NCI-H2107 treated with DMSO at 0.1 percent for 48 hours (cell line): ENCODE measurements at regions not wholly inside any gene's neighbourhood (a gene's known extent, or its start where the extent isn't known, plus 50 kb on each side); places are given as distances from the start of the nearest gene placed in this dataset.
"Not testable (repeated sequence)": the region's sequence is repeated elsewhere in the genome, so short reads cannot be mapped to it uniquely, and the experiment has no call there.

ENCODE experiments used
- DNase-seq: peaks from one replicate; lab custom pipeline; 2025; ENCODE audit not compliant: unreplicated experiment; lab: John Stamatoyannopoulos, UW

- no peak for DNase-seq
These were observed 56.1 kb downstream of the GPR85 start for GRCh38 chr7:113030489-113030888.

GRCh38 chr7:113026941-113027340 is 59.7 kb downstream of the GPR85 start:
- no peak for DNase-seq

- DNase-seq, result not testable (repeated sequence)
These were observed 69.3 kb downstream of the GPR85 start for GRCh38 chr7:113017144-113017857.

GRCh38 chr7:113015034-113015645 is 71.5 kb downstream of the GPR85 start:
- no peak for DNase-seq

GRCh38 chr7:113013761-113014449 is 72.7 kb downstream of the GPR85 start:
- no peak for DNase-seq

GRCh38 chr7:113012862-113013261 is 73.8 kb downstream of the GPR85 start:
- not testable (repeated sequence) for DNase-seq

- no peak for DNase-seq
These were observed 76.2 kb downstream of the GPR85 start for GRCh38 chr7:113010377-113010776.

GRCh38 chr7:113008755-113009154 is 77.9 kb downstream of the GPR85 start:
- DNase-seq, result no peak

GRCh38 chr7:113004726-113005454 is 81.7 kb downstream of the GPR85 start:
- DNase-seq, result no peak

GRCh38 chr7:113000316-113001020 is 86.2 kb downstream of the GPR85 start:
- DNase-seq, result no peak

GRCh38 chr7:112997831-112998230 is 88.8 kb downstream of the GPR85 start:
- DNase-seq, result no peak

- no peak for DNase-seq
These were observed 90.2 kb downstream of the GPR85 start for GRCh38 chr7:112996331-112996871.

GRCh38 chr7:112995059-112995824 is 91.4 kb downstream of the GPR85 start:
- no peak for DNase-seq

GRCh38 chr7:112994656-112995055 is 92.0 kb downstream of the GPR85 start:
- DNase-seq, result no peak

GRCh38 chr7:112990624-112991023 is 96.0 kb downstream of the GPR85 start:
- DNase-seq, result no peak

GRCh38 chr7:112989531-112989930 is 97.1 kb downstream of the GPR85 start:
- no peak for DNase-seq

GRCh38 chr7:112987171-112987570 is 99.5 kb downstream of the GPR85 start:
- no peak for DNase-seq

- no peak for DNase-seq
These were observed 100.2 kb downstream of the GPR85 start for GRCh38 chr7:112986256-112987031.

- no peak for DNase-seq
These were observed 101.1 kb downstream of the GPR85 start for GRCh38 chr7:112985377-112985987.
